Type B pancreatic cell (in vitro differentiated cells): ENCODE measurements at regions not wholly inside any gene's neighbourhood (a gene's known extent, or its start where the extent isn't known, plus 50 kb on each side); places are given as distances from the start of the nearest gene placed in this dataset.

Experiments
- DNase-seq: peaks from one replicate; pipeline ENCODE4 v3.0.0; 2021; ENCODE audit warnings: mixed read lengths; ENCODE audit not compliant: unreplicated experiment; ENCODE audit errors: extremely low spot score
- H3K27ac Mint-ChIP-seq: 2 replicates; pipeline ENCODE4 v1.8.0; 2021; ENCODE audit warnings: mild to moderate bottlenecking, mixed read lengths
- H3K27me3 Mint-ChIP-seq: 2 replicates; pipeline ENCODE4 v1.8.0; 2021; ENCODE audit warnings: mixed read lengths
- H3K36me3 Mint-ChIP-seq: 2 replicates; pipeline ENCODE4 v1.8.0; 2021; ENCODE audit warnings: mixed read lengths
- H3K4me1 Mint-ChIP-seq: one replicate; pipeline ENCODE4 v1.8.0; 2021; ENCODE audit warnings: mixed read lengths; ENCODE audit not compliant: unreplicated experiment
- H3K4me3 Mint-ChIP-seq: 2 replicates; pipeline ENCODE4 v1.8.0; 2021; ENCODE audit warnings: mild to moderate bottlenecking, mixed read lengths
- H3K9me3 Mint-ChIP-seq: 2 replicates; pipeline ENCODE4 v1.8.0; 2021; ENCODE audit warnings: mixed read lengths
- TF ChIP-seq, protein P1 (sequence below): fragments of 200-600 bp; sonication (generic); conservative IDR thresholded peaks from 2 replicates; pipeline ENCODE4 v1.5.0; 2021; ENCODE audit warnings: antibody characterized with exemption, mild to moderate bottlenecking

DNA sequence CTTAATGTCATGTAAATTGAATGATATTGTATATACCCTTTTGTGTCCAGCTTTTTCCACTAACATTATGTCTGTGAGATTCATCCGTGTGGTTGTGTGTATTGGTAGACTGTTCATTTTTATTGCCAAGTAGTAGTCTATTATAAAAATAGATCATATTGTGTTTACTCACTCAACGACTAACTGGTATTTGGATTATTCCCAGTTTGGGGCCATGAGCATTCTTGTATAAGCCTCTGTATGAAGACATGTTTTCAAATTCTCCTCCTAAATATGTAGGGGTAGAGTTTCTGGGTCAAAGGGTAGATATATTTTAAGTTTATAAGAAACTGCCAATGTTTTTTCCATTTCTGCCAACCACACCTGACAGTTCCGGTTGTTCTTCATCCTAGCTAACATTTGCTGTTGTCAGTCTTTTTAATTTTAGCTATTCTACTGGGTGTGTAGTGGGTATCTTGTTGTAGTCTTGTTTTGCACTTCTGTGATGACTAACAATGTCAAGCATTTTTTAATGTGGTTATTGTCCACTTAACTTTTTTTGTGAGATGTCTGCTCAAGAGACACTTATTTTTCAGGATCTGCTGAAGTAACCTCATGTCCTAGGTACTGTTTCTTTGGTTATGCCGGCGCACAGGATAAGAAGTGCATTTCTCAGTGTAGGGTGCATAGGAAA is 93.2 kb downstream of the DACT1 start:
- TF ChIP-seq, protein P1, sequence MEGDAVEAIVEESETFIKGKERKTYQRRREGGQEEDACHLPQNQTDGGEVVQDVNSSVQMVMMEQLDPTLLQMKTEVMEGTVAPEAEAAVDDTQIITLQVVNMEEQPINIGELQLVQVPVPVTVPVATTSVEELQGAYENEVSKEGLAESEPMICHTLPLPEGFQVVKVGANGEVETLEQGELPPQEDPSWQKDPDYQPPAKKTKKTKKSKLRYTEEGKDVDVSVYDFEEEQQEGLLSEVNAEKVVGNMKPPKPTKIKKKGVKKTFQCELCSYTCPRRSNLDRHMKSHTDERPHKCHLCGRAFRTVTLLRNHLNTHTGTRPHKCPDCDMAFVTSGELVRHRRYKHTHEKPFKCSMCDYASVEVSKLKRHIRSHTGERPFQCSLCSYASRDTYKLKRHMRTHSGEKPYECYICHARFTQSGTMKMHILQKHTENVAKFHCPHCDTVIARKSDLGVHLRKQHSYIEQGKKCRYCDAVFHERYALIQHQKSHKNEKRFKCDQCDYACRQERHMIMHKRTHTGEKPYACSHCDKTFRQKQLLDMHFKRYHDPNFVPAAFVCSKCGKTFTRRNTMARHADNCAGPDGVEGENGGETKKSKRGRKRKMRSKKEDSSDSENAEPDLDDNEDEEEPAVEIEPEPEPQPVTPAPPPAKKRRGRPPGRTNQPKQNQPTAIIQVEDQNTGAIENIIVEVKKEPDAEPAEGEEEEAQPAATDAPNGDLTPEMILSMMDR = no peak
- Mint-ChIP-seq H3K4me3 (no peak overlapping the region), H3K36me3 (no peaks in the 10 kb centered on the region), H3K27me3 (peaks cover 7% of the 10 kb centered on the region), H3K9me3 (no peaks in the 10 kb centered on the region), H3K4me1 (peaks cover 7% of the 10 kb centered on the region), H3K27ac (no peak overlapping the region)
- DNase-seq = no peak

DNA sequence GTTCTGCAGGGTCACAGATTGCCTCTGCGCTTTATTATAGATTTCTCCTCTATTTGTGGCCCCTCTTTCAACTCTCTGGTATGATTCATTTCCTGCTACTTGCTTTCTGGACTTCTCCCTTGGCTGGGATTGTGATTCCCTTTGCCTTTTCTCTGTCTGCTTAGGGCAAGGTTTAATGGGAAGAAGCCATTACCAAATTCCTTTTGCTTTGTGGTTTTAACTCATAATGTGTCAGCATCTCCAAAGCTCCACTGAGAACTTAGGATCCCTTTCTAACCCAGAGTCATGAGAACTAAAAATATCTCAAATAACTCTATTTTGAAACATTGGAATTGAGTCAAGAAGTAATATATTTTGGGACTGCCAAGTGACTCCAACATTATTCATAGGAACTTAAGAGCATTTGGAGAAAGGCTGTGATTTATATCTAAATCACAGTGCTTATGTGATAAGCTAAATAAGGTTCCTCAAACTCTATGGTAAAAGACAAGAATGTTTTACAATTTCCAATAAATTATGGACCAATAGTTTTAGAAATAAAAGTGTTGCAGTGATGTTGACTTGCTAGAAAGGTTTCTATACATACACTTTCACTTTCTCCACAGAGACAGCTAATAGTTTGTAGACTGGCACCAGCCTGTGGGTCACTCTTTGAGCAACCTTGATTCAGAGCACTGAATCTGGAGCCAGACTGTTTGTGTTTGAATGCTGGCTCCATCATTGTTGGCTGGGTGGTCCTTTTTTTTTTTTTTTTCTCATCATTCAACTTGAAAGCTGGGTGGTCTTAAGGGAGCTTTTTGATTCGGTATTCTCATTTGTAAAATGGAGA is 93.9 kb downstream of the DACT1 start:
- Mint-ChIP-seq H3K4me3 (no peak overlapping the region), H3K27ac (no peak overlapping the region), H3K9me3 (no peaks in the 10 kb centered on the region), H3K4me1 (peaks cover 7% of the 10 kb centered on the region), H3K27me3 (peaks cover 7% of the 10 kb centered on the region), H3K36me3 (no peaks in the 10 kb centered on the region)
- TF ChIP-seq, protein P1 = no peak
- DNase-seq = no peak

DNA sequence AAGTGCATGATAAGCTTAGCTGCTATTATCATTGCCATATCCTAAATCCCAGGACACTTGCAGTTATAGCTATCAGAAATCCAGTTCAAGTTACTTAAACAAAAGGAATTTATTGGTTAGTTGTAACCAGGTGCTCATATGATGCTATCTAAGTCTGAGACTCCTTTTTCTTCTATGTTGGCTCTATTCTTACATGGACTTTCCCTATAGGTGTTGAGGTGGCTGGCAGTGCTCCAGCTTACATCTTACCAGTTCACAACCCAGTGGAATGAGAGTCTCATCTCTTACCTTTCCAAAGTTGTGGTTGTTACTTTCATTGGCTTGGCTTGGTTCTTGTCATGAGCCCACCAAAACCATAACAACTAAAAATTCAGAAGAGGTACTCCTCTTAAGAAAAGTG is 94.6 kb downstream of the DACT1 start:
- Mint-ChIP-seq H3K36me3 (no peaks in the 10 kb centered on the region), H3K4me3 (no peak overlapping the region), H3K4me1 (peaks cover 7% of the 10 kb centered on the region), H3K27me3 (peaks cover 7% of the 10 kb centered on the region), H3K9me3 (no peaks in the 10 kb centered on the region), H3K27ac (no peak overlapping the region)
- TF ChIP-seq, protein P1 = no peak
- DNase-seq = no peak

DNA sequence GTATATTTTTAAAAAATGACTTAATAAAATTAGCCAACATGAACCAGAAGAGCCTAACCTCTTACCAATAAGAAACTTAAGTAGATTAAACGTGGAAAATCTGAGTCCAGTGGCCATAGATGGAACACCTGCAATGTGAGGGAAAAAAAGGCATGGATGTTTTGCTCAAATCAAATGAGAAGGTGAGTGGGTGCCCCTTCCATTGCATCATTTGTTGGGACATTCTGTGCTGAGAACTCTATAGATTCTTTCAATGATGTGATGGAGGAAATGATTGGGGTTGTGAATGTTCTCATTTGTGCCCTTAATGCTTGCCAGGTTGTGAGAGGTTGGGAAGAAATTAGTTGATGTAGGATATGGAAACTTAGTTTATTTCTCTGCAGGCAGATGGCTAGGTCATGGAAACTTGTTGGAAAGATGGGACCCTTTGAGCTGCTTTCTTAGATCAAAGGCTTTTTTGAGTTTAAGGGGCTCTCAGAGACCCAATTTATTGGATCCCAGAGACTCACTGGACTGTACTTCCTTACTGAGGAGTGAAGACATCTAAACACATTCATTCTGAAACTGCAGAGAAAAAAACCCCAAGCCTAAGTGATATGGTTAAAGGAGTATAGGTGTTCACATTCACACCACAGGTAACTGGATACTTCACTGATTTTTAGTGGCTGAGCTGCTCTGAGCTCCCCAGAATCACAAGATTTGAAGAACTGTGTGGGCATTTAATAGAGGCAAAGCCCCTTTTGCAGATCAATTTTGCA is 95.9 kb downstream of the DACT1 start:
- peaks cover 12% of the 10 kb centered on the region for H3K4me1 Mint-ChIP-seq
- no peak overlapping the region for H3K4me3 Mint-ChIP-seq
- H3K36me3 Mint-ChIP-seq = no peaks in the 10 kb centered on the region
- H3K27ac Mint-ChIP-seq = no peak overlapping the region
- peaks cover 7% of the 10 kb centered on the region for H3K27me3 Mint-ChIP-seq
- no peak for DNase-seq
- H3K9me3 Mint-ChIP-seq = no peaks in the 10 kb centered on the region
- TF ChIP-seq, protein P1 = no peak

DNA sequence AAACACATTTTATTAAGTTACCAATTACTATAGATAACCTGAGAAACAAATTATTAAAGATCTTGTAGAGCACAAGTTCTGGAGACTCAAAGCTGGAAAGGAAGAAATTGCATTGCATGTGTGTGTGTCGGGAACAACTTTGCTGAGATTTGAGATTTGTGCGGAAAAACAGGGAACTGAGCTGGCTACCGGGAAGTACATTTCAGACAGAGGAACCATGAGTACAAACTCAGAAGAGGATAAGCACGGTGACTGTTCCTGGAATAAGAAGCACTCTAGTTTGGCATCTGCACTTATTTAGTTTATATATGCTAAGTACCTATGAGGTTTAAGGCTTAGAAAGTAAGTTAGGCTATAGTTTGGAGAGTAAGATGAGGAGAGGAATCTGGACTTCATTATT is 97.8 kb downstream of the DACT1 start:
- TF ChIP-seq, protein P1 = no peak
- no peak for DNase-seq
- Mint-ChIP-seq H3K36me3 (no peaks in the 10 kb centered on the region), H3K9me3 (no peaks in the 10 kb centered on the region), H3K4me3 (no peak overlapping the region), H3K27ac (no peak overlapping the region), H3K27me3 (peaks cover 7% of the 10 kb centered on the region), H3K4me1 (peaks cover 18% of the 10 kb centered on the region)
